ENCODE measurements at regions not wholly inside any gene's neighbourhood (a gene's known extent, or its start where the extent isn't known, plus 50 kb on each side); places are given as distances from the start of the nearest gene placed in this dataset.

- Histone ChIP-seq H3K4me1 (no peaks in the 10 kb centered on the region), H3K27ac (no peak overlapping the region), H3K4me3 (no peak overlapping the region), H3K4me2 (no peak overlapping the region), H3K9me3 (no peaks in the 10 kb centered on the region)
- no peak for FAIRE-seq
- no peak for DNase-seq (ENCODE audit: low read depth in 1 of 2, low spot score in 1 of 2)
- CTCF ChIA-PET, result interaction anchor here (0.8 to 1.2 kb wide), 2 partner anchors 10 to 486 kb away, joined by 3 to 4 read pairs; no protein-coding TSS in a partner anchor
- no peak for ATAC-seq
- TF ChIP-seq REST (IDR thresholded peaks at IDR 0.05), result no peak
- TF ChIP-seq FOSL2 (IDR thresholded peaks at IDR 0.05), result no peak
- no peak for TF ChIP-seq FOSL2 (CRISPR knock-in tag; IDR thresholded peaks at IDR 0.05)
- no peak for TF ChIP-seq MAX (IDR thresholded peaks at IDR 0.05)
- no peak for TF ChIP-seq RAD21 (conservative IDR thresholded peaks at IDR 0.05 in 1 of 2, IDR thresholded peaks at IDR 0.05 in 1 of 2)
- TF ChIP-seq POLR2AphosphoS2 (conservative IDR thresholded peaks at IDR 0.05; ENCODE audit: low read length), result no peak
- TF ChIP-seq ZC3H11A (IDR thresholded peaks at IDR 0.05), result no peak
- no peak for TF ChIP-seq CHD4 (IDR thresholded peaks at IDR 0.05; ENCODE audit: borderline replicate concordance)
- TF ChIP-seq SREBF2 (IDR thresholded peaks at IDR 0.05), result no peak
- no peak for TF ChIP-seq TFCP2L1 (CRISPR knock-in tag; IDR thresholded peaks at IDR 0.05)
- no peak for TF ChIP-seq HOXB5 (CRISPR knock-in tag; IDR thresholded peaks at IDR 0.05)
- TF ChIP-seq USF2 (IDR thresholded peaks at IDR 0.05), result no peak
- TF ChIP-seq JUN (IDR thresholded peaks at IDR 0.05), result no peak
- TF ChIP-seq CHD2 (IDR thresholded peaks at IDR 0.05; ENCODE audit: low read length, partially characterized antibody), result no peak
- POLR2A ChIA-PET, result no interaction called here
- WGBS (ENCODE audit: missing lambda C conversion rate), result 4% methylated on average over 1 of the region's 1 CpG
These were observed 598.3 kb upstream of the GHITM start for GRCh38 chr10:83541046-83541445.

GRCh38 chr10:83542774-83543411, 596.4 kb upstream of the GHITM start:
- DNase-seq (ENCODE audit: low read depth in 1 of 2, low spot score in 1 of 2), result no peak
- Histone ChIP-seq H3K27ac (no peak overlapping the region), H3K9me3 (no peaks in the 10 kb centered on the region), H3K4me2 (no peak overlapping the region), H3K4me3 (no peak overlapping the region), H3K4me1 (no peaks in the 10 kb centered on the region)
- FAIRE-seq, result no peak
- CTCF ChIA-PET, result interaction anchor here (1.1 kb wide), 1 partner anchor 10 kb away, joined by 3 read pairs; no protein-coding TSS in a partner anchor
- no peak for ATAC-seq
- WGBS (ENCODE audit: missing lambda C conversion rate), result 31% methylated on average over 4 of the region's 4 CpGs
- POLR2A ChIA-PET, result no interaction called here
- no peak for TF ChIP-seq RNF2 (IDR thresholded peaks at IDR 0.05; ENCODE audit: borderline replicate concordance, low read depth)
- TF ChIP-seq CHD4 (IDR thresholded peaks at IDR 0.05; ENCODE audit: borderline replicate concordance), result no peak
- TF ChIP-seq CHD2 (IDR thresholded peaks at IDR 0.05; ENCODE audit: low read length, partially characterized antibody), result no peak
- TF ChIP-seq JUNB (IDR thresholded peaks at IDR 0.05), result no peak
- no peak for TF ChIP-seq NR3C1 (IDR thresholded peaks at IDR 0.05)
- TF ChIP-seq POLR2A (IDR thresholded peaks at IDR 0.05; ENCODE audit: low read length), result no peak
- TF ChIP-seq SMC3 (IDR thresholded peaks at IDR 0.05), result no peak

Measured in A549 (cell line).